GM12892 (cell line): ENCODE measurements at regions not wholly inside any gene's neighbourhood (a gene's known extent, or its start where the extent isn't known, plus 50 kb on each side); places are given as distances from the start of the nearest gene placed in this dataset.

ENCODE experiments used
- DNase-seq: peaks from one replicate; pipeline ENCODE4 v3.0.0; 2011; ENCODE audit not compliant: insufficient read length
- FAIRE-seq: peaks from 2 replicates; lab custom pipeline; 2011; peaks lifted over from hg19 to GRCh38; lab: Jason Lieb, UNC
- POLR2A ChIP-seq: IDR thresholded peaks from 2 replicates; pipeline ENCODE4 v1.6.1; 2011; ENCODE audit warnings: low read depth, low read length, control low read depth
- POLR2AphosphoS5 ChIP-seq: IDR thresholded peaks from 2 replicates; pipeline ENCODE4 v1.6.1; 2011; ENCODE audit warnings: low read depth, low read length, control low read depth
- TAF1 ChIP-seq: IDR thresholded peaks from 2 replicates; pipeline ENCODE4 v1.6.1; 2011; ENCODE audit warnings: low read depth, mild to moderate bottlenecking, control low read depth, low read length, borderline replicate concordance

DNA sequence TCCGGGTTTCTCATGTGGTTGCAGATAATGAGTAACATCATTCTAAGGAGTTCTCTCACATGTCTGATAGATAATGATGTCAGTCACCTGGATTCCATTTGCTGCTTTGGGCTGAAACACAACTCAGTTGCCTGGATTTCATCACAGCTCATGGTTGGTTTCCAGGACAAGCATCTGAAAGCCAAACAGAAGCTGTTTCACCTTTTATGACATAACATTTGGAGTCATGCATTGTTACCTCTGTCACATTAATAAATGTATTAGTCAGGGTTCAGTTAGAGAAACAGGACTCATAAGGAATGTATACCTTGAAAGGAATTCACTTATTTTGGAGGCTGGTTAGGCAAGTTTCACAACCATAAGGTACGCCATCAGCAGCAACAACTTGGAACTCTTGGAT, 251.9 kb upstream of the ATXN7L3B start:
- FAIRE-seq: no peak
- no peak for TF ChIP-seq POLR2AphosphoS5
- TF ChIP-seq POLR2A: no peak
- no peak for TF ChIP-seq TAF1
- DNase-seq: no peak

GRCh38 chr12:74286254-74286653, 251.4 kb upstream of the ATXN7L3B start:
- DNase-seq (no peak), FAIRE-seq (no peak)
- TF ChIP-seq POLR2A: no peak
- no peak for TF ChIP-seq TAF1
- no peak for TF ChIP-seq POLR2AphosphoS5

DNA sequence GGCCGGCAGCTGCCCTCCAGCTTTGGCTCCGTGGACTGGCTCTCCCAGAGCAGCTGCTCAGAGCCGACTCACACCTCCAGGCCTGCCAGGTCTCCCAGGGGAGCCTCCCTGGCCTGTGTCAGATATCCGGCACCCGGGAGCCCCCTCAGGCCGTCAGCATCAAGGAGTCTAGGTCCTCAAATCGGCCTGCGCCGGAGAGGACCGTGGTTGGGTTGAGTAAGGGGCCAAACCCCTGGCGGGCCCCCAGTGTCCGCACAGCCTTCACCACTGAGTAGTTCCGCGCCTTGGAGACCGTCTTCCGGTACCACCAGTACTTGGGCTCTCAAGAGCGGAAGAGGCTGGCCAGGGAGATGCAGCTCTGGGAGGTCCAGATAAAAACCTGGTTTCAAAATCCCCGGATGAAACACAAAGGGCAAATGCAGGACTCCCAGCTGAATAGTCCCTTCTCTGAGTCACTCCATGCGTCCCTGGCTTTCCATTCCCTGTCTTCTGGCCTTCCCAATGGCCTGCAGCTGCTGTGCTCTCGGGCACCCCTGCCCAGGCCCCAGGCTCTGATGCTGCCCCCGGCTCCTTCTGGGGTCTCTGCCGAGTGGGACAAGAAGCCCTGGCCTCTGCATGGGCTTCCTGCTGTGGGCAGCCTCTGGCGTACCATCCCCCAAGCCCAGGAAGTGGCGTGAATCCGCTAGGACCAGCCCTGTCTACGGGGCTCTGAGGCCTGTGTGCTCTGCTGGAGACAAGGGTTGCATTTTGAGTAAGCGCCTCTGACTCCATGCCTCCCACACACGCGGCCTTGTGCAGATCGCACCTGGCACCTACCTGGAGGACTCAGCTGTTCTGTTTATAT, 245.1 kb upstream of the ATXN7L3B start:
- DNase-seq (no peak), FAIRE-seq (no peak)
- TF ChIP-seq POLR2AphosphoS5 (no peak), POLR2A (no peak), TAF1 (no peak)

DNA sequence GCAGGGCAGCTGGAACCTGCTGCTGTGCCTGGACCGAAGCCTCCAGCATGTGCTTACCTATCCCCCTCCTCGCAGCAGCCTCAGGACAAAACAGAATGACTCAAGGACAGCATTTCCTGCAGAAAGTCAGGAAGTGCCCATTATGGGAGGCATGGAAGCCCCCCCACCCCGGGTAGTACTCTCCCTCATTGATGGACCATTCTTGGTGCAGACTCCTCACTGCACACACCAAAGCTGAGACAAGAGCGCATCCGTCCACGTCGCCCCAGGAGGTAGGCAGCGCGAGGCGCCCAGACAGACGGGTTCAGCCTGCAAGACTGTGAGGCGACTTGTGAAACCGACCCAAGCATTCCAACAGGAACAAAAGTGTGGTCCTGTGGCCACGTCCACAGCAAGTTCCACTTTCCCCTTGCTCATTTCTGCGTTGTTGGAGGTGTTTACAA, 243.9 kb upstream of the ATXN7L3B start:
- FAIRE-seq: no peak
- no peak for DNase-seq
- TF ChIP-seq POLR2A: no peak
- no peak for TF ChIP-seq TAF1
- no peak for TF ChIP-seq POLR2AphosphoS5

GRCh38 chr12:74317078-74317601, 220.5 kb upstream of the ATXN7L3B start:
- DNase-seq: no peak
- no peak for FAIRE-seq

GRCh38 chr12:74317741-74318140, 219.9 kb upstream of the ATXN7L3B start:
- DNase-seq (no peak), FAIRE-seq (no peak)
- TF ChIP-seq POLR2A (no peak), POLR2AphosphoS5 (no peak), TAF1 (no peak)

More at GRCh38 chr12:74317078-74317601, 220.5 kb upstream of the ATXN7L3B start:
- TF ChIP-seq POLR2A (no peak), TAF1 (no peak), POLR2AphosphoS5 (no peak)

DNA sequence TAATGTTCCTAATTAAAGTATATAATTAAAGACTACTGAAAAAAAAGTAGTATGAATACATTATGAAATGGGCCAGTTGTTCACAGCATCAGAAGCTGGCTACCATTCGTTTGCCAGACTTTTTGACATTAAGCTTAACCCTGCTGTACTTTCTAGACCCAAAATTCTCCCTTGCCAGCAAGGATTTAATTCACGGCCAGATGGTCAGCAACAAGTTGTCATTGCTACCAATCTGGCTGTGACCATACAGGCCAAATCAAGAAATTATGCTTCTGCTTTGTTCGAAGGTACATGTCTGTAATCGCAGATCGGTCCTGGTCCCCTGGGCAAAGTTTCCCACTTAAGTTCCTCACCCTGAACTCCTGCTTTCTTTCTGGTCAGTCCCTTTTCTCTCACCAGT, 217.7 kb upstream of the ATXN7L3B start:
- FAIRE-seq: no peak
- DNase-seq: no peak
- TF ChIP-seq TAF1: no peak
- no peak for TF ChIP-seq POLR2AphosphoS5
- no peak for TF ChIP-seq POLR2A

DNA sequence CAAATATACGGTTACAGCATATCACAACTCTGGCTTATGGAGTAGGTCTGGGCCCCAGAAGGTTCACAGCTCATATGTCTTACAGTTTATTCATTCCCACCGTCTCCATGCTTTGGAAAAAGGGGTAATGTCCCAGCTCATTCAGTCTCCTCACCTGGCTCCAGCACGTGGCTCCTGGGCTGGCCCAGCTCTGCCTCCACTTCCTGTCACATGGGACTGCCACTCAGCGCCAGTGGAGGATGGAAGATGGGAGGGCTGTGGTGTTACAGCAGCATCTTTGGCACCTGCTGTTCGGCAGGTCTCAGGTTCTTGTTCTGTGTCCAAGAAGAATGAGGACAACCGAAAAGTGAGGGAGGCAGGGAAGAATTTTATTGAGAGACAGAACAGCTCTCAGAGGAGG, 216.3 kb upstream of the ATXN7L3B start:
- FAIRE-seq: no peak
- no peak for DNase-seq
- TF ChIP-seq TAF1: no peak
- TF ChIP-seq POLR2AphosphoS5: no peak
- no peak for TF ChIP-seq POLR2A

DNA sequence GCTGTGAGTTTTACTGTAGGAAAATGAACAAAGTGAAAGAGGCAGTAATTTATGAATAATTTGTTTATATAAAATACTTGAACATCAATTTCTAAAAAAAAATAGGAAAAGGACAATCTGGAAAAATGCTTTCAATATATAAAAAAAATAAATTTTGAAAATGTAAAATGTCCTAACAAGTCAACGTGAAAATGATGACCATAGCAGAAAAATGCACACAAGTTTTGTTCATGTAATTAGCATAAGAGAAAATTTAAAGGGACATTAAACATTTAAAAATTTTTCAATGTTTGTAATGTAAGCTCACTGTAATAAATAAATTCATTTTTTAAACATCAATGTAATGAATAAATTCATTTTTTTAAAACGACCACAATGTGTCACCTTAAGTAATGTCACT, 214.8 kb upstream of the ATXN7L3B start:
- DNase-seq: no peak
- no peak for FAIRE-seq
- TF ChIP-seq TAF1 (no peak), POLR2A (no peak), POLR2AphosphoS5 (no peak)

GRCh38 chr12:74328623-74329022, 209.0 kb upstream of the ATXN7L3B start:
- DNase-seq (no peak), FAIRE-seq (no peak)
- TF ChIP-seq POLR2AphosphoS5: no peak
- no peak for TF ChIP-seq TAF1
- TF ChIP-seq POLR2A: no peak

GRCh38 chr12:74334780-74335179, 202.9 kb upstream of the ATXN7L3B start:
- TF ChIP-seq POLR2A (no peak), POLR2AphosphoS5 (no peak), TAF1 (no peak)
- DNase-seq: no peak
- no peak for FAIRE-seq

GRCh38 chr12:74337951-74338350, 199.7 kb upstream of the ATXN7L3B start:
- DNase-seq (no peak), FAIRE-seq (no peak)
- no peak for TF ChIP-seq POLR2AphosphoS5
- TF ChIP-seq POLR2A: no peak
- TF ChIP-seq TAF1: no peak

- FAIRE-seq (no peak), DNase-seq (no peak)
- TF ChIP-seq TAF1: no peak
- no peak for TF ChIP-seq POLR2AphosphoS5
- TF ChIP-seq POLR2A: no peak
Measured at GRCh38 chr12:74339211-74339610, 198.4 kb upstream of the ATXN7L3B start.

DNA sequence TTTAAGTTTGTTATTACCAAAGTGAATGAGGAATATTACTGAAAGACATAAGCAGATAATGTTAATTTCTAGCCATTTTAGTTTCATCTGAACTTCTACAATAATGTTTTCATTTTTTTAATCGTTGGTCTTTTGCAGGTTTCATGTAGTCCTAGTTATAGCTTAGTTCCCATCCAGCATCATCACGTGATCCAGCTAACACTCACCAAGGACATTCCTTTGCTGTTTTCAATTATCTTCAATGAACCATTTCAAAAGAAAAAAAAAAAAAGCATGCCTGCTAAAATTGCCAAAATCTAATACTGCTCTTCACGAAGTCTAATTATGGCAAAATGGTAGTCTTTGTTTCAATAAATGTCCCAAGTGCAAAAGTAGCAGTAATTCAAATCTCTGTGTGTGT, 187.7 kb upstream of the ATXN7L3B start:
- DNase-seq (no peak), FAIRE-seq (no peak)
- TF ChIP-seq POLR2A (no peak), TAF1 (no peak), POLR2AphosphoS5 (no peak)
